ENCODE measurements at regions not wholly inside any gene's neighbourhood (a gene's known extent, or its start where the extent isn't known, plus 50 kb on each side); places are given as distances from the start of the nearest gene placed in this dataset.
A peak's percentile ranks its signal among the peaks of the same experiment; 100 is the strongest.

DNA sequence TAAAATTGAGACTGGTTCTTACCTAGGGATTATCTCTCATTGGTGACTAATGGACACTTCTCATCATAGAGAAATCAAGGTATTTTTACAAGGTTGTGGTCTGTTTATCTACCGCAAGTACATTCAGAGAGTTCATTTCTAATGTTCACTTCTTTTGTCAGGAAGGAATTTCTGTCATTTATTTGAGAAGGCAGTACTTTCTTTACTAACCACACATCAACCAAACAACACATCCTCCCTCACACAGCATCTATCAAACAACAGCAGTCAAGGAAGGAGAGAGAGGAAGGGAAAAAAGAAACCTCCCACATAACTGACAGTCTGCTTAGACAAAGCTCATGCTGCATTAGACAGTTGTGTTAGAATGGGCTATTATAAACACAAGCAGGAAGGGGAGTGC lies 182.3 kb upstream of the KLF12 start:
- Mint-ChIP-seq H3K4me3 (no peak overlapping the region), H3K27ac (no peak overlapping the region), H3K27me3 (no peaks in the 10 kb centered on the region), H3K36me3 (ENCODE audit: low read depth) (no peaks in the 10 kb centered on the region), H3K4me1 (ENCODE audit: low read depth) (peaks cover 5% of the 10 kb centered on the region), H3K9me3 (no peaks in the 10 kb centered on the region)

DNA sequence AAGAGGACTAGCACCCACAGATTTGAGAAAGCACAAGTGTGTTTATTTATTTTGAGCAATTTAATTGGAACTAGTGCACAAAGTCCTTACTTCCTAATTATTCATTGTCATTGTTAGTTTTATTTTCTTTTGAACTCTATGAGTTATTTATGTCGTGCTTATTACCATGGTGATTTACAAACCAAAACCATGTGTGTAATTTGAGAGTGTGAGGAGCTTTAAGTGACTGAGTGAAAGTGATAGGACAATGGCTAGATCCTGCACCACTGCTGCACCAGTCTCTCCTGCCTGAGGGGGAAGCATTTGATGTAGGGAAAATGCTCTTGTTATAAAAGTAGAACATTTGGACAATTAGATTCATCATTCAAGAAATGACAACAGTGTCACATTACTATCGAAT lies 172.3 kb upstream of the KLF12 start:
- Mint-ChIP-seq H3K4me3 (no peak overlapping the region), H3K27ac (no peak overlapping the region), H3K36me3 (ENCODE audit: low read depth) (no peaks in the 10 kb centered on the region), H3K27me3 (no peaks in the 10 kb centered on the region), H3K9me3 (peaks cover 8% of the 10 kb centered on the region), H3K4me1 (ENCODE audit: low read depth) (peaks cover 18% of the 10 kb centered on the region)

DNA sequence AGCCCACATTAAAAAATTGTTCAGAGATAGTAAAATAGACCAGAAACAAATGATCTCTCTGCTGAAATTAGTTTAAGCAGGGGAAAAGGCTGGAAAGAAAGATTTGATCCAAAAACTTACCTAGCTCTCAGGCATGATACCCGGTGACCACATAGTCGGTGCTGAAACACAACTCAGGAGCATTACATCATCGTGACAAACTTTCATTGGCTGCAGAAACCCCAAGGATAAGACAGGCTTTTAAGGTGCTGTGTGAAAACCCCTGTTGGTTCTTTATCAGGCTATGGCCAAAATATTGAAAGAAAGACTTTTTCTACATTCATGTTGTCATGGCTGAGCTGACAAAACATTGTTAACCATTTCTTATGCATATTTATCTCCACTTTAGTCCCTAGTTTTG lies 171.7 kb upstream of the KLF12 start:
- no peaks in the 10 kb centered on the region for H3K27me3 Mint-ChIP-seq
- H3K27ac Mint-ChIP-seq: no peak overlapping the region
- H3K4me1 Mint-ChIP-seq (ENCODE audit: low read depth): peaks cover 23% of the 10 kb centered on the region
- no peaks in the 10 kb centered on the region for H3K36me3 Mint-ChIP-seq (ENCODE audit: low read depth)
- no peak overlapping the region for H3K4me3 Mint-ChIP-seq
- peaks cover 8% of the 10 kb centered on the region for H3K9me3 Mint-ChIP-seq

DNA sequence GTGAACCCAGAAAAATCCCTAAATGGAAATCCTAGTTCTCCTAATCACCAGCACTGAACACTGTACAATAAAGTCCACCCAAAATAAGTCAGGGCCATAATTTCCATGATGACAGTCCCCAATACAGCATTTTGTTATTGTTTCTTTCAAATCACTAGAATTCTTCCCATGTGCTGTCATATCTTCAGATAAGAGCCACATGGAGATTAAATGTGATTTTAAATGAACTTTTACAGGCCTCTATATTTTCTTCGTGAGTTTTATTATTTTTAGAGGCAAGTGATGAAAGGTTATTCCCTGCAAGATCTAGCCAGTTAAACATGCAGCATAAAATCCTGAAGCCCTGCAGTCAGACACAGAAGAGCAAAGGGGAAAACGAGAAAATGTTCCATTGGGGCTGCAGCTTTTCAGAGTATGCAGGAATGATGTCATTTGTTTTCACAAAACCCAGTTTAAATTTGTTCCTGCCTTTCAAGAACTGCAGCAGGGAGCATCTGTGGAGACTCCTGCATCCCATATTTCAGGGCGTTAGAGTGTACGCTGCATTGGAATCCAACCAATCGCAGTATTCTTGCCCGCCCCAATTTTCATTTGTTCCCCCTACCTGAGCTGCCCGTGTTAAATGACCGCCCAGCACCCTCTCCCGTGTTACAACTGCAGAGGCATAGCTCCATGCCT lies 167.2 kb upstream of the KLF12 start:
- no peaks in the 10 kb centered on the region for H3K9me3 Mint-ChIP-seq
- peaks cover 23% of the 10 kb centered on the region for H3K4me1 Mint-ChIP-seq (ENCODE audit: low read depth)
- H3K4me3 Mint-ChIP-seq: no peak overlapping the region
- no peak overlapping the region for H3K27ac Mint-ChIP-seq
- no peaks in the 10 kb centered on the region for H3K36me3 Mint-ChIP-seq (ENCODE audit: low read depth)
- H3K27me3 Mint-ChIP-seq: no peaks in the 10 kb centered on the region

DNA sequence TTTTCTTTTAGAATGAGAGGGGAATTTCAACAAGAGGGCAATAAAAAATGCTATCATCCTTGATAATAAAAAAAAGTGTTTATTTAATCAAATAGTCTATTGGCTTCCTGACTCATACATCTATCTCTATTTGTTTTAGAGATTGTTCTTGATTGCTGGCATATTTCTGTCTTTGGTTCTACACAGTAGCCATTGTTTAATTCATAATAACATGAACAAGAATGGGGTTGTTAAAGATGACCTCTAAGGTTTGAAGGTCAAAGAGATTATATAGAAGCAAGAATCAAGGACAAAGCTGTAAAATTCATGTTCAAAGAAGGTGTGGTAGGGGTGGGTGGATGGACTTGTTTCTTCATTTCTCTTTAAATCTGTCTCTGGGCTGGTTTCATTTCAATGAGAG lies 166.0 kb upstream of the KLF12 start:
- no peak overlapping the region for H3K27ac Mint-ChIP-seq
- H3K9me3 Mint-ChIP-seq: no peaks in the 10 kb centered on the region
- no peak overlapping the region for H3K4me3 Mint-ChIP-seq
- peaks cover 14% of the 10 kb centered on the region for H3K4me1 Mint-ChIP-seq (ENCODE audit: low read depth)
- no peaks in the 10 kb centered on the region for H3K27me3 Mint-ChIP-seq
- no peaks in the 10 kb centered on the region for H3K36me3 Mint-ChIP-seq (ENCODE audit: low read depth)

DNA sequence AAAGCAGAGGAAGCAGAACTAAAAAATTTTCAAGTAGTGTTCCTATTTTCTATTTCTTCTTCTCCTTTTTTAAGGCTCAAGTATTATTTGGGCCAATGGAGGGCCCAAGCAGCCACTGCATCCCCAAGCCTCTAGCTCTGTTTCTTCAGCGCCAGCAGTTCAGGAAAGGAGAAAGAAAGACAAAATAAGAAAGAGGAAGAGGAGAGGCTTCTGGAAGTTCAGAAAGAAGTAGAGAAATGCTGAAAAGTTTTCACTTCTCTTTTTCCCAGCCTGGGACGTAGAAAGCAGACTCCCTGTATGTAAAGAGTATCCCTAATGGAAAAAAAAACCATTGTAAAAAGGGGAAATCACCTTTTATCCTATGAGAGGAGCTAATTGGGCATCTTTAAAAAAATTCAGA lies 165.5 kb upstream of the KLF12 start:
- Mint-ChIP-seq H3K4me3 (no peak overlapping the region), H3K9me3 (no peaks in the 10 kb centered on the region), H3K4me1 (ENCODE audit: low read depth) (peaks cover 14% of the 10 kb centered on the region), H3K27me3 (no peaks in the 10 kb centered on the region), H3K27ac (no peak overlapping the region), H3K36me3 (ENCODE audit: low read depth) (no peaks in the 10 kb centered on the region)

DNA sequence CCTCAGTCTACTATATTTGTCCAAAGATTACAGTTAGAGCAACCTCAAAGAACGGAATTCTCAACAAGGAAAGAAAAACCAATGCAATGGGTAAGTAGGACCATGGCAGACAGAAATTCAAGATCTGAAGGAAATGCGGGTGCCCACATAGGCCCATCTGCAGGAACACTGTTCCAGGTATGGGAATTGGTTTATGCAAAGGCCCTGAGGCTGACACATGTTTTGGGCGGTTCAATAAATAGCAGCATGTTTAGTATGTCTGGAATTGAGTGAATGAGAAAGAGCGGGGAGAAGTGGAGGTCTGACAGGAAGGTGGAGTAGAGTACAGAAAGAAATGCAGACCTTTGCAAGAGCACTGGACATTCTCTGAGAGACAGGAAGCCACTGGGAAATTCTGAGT lies 164.7 kb upstream of the KLF12 start:
- Mint-ChIP-seq H3K36me3 (ENCODE audit: low read depth) (no peaks in the 10 kb centered on the region), H3K27ac (no peak overlapping the region), H3K27me3 (no peaks in the 10 kb centered on the region), H3K4me1 (ENCODE audit: low read depth) (peaks cover 14% of the 10 kb centered on the region), H3K9me3 (no peaks in the 10 kb centered on the region), H3K4me3 (no peak overlapping the region)

DNA sequence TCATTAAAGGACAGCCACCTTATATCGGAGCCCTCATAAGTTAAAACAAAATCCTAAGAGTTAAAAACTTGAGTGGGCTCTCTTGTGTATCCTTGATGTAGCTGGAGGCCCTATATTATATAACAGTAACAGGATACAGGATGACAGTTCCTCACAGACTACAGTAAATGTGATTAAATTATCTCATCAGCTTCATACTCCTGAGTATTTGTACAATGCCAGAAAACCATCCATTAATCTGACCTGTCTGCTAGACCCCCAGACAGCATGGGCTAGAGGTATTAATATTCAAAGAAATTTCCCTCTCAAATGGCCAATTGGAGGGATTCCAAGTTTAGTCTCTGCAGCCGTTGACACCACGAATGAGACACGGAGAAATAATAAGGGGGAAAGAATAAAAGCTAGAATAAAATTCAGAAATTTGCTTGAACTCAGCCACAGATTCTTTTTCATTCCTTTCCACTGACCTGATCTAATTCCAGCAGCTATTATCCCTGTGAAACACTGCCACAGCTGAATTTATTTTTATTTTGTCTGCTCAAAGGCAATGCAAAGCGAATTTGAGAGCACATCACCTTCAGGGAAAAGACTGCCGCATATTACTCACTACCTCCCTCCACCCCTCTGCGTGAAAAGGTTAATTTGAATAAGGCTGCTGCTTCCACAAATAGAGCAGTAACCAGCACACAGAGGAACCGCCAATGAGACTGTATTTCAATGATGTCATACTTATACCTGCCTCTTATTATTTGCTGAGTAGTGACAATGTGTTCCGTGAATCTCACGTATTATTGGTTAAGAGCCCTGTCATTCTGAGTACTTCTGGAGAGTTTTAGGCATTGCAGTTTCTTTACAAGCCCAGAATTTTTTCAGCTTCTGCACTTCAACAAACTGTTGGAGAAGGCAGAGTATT lies 155.9 kb upstream of the KLF12 start:
- Mint-ChIP-seq H3K4me3 (peak overlapping the region; percentile 55), H3K27ac (peak overlapping the region; percentile 38), H3K36me3 (ENCODE audit: low read depth) (no peaks in the 10 kb centered on the region), H3K27me3 (no peaks in the 10 kb centered on the region), H3K9me3 (no peaks in the 10 kb centered on the region), H3K4me1 (ENCODE audit: low read depth) (peaks cover 59% of the 10 kb centered on the region)

DNA sequence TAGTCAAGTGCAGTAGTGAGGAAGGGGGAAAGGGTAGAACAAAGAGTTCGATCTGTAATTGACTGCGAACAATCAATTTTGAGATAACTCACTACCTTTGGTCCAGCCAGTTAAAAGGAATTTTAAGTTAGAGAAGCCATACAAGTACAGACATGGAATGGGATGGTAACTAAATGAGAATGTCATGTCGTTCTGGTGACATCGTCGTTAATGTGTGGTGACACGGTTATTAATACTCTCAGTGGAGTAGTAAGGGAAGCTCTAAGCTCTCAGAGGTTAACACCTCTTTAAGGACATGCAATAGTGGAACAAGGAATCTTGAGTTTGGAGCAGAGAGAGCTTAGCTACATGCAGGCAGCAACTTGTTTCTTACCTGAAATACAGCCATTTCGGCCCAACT lies 154.9 kb upstream of the KLF12 start:
- Mint-ChIP-seq H3K36me3 (ENCODE audit: low read depth) (no peaks in the 10 kb centered on the region), H3K27me3 (no peaks in the 10 kb centered on the region), H3K4me3 (no peak overlapping the region), H3K27ac (no peak overlapping the region), H3K4me1 (ENCODE audit: low read depth) (peaks cover 68% of the 10 kb centered on the region), H3K9me3 (no peaks in the 10 kb centered on the region)

DNA sequence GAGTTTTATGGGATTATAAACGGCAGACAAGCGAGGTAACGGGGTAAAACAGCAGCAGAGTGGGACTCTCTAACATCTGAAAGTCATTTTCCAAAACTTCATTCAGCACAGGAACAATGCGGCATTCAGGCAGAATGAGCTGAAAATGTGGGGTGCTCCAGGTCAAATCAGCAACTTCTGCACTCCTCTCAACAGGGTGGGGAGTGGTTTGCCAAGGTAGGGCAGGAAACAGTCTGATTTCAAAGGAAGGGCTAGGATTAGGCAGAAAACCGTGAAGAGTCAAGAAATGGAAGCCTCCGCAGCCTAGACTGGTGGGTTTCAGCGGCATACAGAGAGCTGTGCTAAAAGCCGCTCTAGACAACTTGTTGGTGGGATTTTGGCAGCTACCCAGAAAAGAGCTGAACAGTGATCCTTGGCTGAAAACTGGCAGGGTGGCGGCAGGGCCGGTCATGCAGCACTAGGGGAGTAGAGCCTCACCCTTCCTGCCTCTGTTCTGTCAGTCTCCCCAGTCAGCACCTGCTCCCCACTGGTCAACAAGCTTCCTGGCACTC lies 154.2 kb upstream of the KLF12 start:
- no peaks in the 10 kb centered on the region for H3K27me3 Mint-ChIP-seq

DNA sequence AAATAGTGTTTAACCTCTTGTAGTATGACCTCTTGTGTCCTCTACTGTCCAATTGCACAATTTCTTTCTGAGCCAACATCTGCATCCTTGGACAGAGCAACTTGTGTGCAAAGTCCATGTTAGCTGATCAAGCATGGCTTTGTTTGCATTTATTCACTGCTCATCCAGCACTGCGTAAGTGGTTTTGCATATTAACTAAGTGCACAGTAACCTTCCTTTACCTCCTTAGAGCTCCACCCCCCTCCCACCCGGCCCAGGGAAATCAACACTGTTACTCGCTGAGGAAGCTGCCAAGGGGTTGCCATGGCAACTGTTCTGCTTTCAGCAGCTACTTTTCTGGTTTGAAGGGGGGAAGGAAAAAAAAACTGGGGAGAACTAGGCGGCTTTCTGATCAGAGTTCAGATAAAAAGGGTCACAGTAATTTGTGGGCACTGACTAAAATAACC lies 153.5 kb upstream of the KLF12 start:
- Mint-ChIP-seq H3K27me3 (no peaks in the 10 kb centered on the region), H3K4me3 (peak overlapping the region; percentile 77), H3K9me3 (no peaks in the 10 kb centered on the region), H3K27ac (peak overlapping the region; percentile 86), H3K36me3 (ENCODE audit: low read depth) (no peaks in the 10 kb centered on the region), H3K4me1 (ENCODE audit: low read depth) (peaks cover 67% of the 10 kb centered on the region)

More for the DNA sequence above, 154.2 kb upstream of the KLF12 start:
- H3K4me1 Mint-ChIP-seq (ENCODE audit: low read depth): peaks cover 68% of the 10 kb centered on the region
- no peaks in the 10 kb centered on the region for H3K36me3 Mint-ChIP-seq (ENCODE audit: low read depth)
- H3K9me3 Mint-ChIP-seq: no peaks in the 10 kb centered on the region
- peak overlapping the region; percentile 77 for H3K4me3 Mint-ChIP-seq
- peak overlapping the region; percentile 86 for H3K27ac Mint-ChIP-seq

DNA sequence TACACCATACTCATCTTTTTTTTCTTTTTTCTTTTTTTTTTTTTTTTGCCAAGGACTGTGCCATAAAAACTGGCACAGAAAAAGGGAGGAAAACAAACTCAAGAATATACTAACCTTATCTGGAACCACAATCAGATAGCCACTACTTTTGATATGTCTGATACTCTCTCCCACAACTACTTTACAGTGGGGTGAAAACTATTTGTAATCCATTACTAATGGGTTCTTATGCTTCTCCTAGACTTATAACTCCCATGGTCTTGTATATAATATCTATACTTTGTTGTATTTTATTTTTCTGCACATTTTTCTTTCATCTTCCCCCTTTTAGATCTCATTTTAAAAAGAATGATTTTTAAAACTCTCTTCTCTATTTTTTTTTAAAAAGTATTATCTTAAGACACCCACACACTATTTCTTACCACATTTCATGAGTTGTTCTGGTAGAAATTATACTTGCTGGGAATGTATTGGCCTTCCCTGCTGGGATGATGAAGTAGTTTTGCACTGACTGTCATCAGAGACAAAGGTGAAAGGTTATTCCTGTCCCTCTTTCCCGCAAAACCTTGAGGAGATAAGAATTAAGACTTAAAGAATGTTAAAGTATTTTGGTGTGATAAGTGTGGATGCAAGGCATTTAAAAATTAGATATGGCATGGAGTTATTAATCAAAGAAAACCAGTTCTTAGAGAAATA lies 146.7 kb upstream of the KLF12 start:
- peak overlapping the region; percentile 69 for H3K27ac Mint-ChIP-seq
- H3K4me1 Mint-ChIP-seq (ENCODE audit: low read depth): peaks cover 54% of the 10 kb centered on the region
- no peaks in the 10 kb centered on the region for H3K27me3 Mint-ChIP-seq
- H3K9me3 Mint-ChIP-seq: no peaks in the 10 kb centered on the region
- H3K36me3 Mint-ChIP-seq (ENCODE audit: low read depth): no peaks in the 10 kb centered on the region
- no peak overlapping the region for H3K4me3 Mint-ChIP-seq

DNA sequence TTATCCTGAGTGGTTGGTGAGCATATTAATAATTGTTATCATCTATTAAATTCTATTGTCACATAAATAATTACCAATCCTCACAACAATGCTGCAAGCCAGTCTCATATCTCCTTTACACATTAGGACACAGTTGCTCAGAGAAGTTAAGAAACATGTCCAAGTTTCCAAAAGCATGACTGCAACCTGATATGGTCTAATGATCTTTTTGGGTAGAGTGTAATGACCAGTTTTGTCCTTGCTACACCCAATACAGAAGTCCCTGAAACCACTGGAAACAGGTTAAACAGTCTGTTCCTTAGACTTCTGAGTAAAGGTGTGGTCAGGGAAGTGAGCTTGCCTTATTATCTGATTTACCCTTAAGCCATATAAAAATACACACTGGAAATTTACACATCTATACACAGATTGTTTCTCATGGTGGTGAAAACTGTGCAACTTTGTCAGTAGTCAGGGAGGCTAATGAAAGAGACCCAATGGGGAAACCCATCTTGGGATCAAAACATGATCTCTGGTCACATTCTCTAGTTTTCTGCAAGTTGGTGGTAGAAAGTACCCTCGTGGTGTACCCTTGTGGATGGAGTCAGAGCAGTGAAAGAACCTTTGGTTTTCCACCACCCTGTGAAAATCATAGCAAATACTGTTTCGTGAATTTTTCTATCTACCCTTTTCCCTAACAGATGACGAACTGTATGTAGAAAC lies 146.0 kb upstream of the KLF12 start:
- H3K4me3 Mint-ChIP-seq: no peak overlapping the region
- H3K36me3 Mint-ChIP-seq (ENCODE audit: low read depth): no peaks in the 10 kb centered on the region
- peaks cover 49% of the 10 kb centered on the region for H3K4me1 Mint-ChIP-seq (ENCODE audit: low read depth)
- H3K27me3 Mint-ChIP-seq: no peaks in the 10 kb centered on the region
- no peaks in the 10 kb centered on the region for H3K9me3 Mint-ChIP-seq
- H3K27ac Mint-ChIP-seq: peak overlapping the region; percentile 69

DNA sequence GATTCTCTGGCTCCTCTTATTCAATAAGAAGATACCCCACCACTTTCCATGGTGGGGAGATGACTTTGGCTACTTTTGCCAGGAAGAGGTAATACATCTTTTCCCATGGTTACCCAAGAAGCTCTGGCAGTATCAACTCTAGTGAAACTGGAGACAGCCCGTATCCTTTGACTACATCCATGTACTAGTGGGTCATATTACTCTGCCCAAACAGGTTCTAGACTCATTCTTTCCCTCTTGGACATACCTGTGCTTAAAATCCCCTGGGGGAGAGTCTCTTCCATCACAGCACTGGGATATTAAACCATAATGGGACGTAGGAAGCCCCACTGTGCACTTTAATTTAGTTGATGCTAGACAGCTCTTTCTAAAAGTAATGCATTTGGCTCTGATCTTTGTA lies 144.7 kb upstream of the KLF12 start:
- Mint-ChIP-seq H3K4me3 (no peak overlapping the region), H3K36me3 (ENCODE audit: low read depth) (no peaks in the 10 kb centered on the region), H3K27ac (no peak overlapping the region), H3K9me3 (no peaks in the 10 kb centered on the region), H3K4me1 (ENCODE audit: low read depth) (peaks cover 49% of the 10 kb centered on the region), H3K27me3 (no peaks in the 10 kb centered on the region)
